WI38 (cell line): ENCODE measurements at regions not wholly inside any gene's neighbourhood (a gene's known extent, or its start where the extent isn't known, plus 50 kb on each side); places are given as distances from the start of the nearest gene placed in this dataset.

ENCODE experiments used
- H3K4me3 ChIP-seq: 2 replicates; pipeline ENCODE4 v1.5.1; 2011; ENCODE audit warnings: low read depth, mild to moderate bottlenecking, control low read depth, low read length
- CTCF ChIP-seq: IDR thresholded peaks from 2 replicates; pipeline ENCODE4 v1.5.1; 2012; ENCODE audit warnings: low read depth, mild to moderate bottlenecking, control low read depth, low read length

DNA sequence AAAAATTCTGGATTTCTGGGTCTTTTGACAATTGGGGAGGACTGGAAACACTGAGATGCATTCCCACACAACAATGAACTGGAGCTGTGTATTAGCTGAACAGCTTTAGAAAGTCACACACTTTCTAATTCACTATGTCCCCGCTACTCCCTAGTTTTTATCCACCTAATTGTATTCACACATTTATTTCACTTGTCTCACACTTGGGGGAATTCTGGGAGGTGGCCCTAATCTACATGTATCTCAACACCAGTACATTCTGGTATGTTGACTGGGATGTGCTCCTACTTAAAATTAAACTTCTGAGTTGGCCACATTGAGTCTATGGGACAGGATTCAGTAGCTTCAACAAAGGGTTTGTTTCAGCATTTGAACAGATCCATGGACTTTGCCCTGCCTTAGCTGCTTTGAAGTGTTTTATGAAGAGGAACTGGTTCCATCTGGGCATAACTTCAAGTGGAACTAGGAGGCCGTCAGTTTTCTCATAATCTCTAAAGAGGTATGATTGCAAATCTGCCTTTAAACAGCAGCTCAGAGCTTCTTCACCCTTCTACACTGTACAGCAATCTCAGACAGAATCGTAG lies 106.5 kb upstream of the CMC1 start:
- no peak overlapping the region for H3K4me3 ChIP-seq
- TF ChIP-seq CTCF = no peak

DNA sequence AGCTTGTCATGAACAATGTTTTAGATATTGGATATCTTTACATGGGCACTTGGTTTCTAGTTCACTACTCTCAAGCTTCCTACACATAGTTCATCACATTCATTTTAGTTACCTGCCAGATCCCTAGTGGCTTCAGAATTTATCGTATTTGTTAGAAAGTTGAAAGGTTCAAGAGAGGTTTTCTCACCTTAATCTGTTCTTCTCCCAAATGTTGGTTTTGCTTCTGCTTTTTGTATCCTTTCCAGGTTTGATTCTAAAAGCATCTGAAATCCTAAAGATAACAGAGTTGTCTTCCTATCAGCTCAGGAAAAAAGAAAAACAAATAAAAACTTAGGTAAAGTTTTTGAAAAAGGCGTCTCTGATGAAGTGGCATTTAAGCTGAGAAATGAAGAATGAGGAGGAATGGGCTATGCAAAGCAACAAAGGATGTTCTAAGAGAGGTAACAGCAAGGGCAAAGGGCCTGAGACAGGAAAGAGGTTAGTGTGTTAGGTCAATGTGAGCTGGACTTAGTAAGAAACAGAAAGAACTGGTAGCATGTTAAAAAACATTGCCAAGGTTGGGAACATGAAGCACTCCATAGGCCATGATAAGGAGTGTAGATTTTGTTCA lies 104.7 kb upstream of the CMC1 start:
- H3K4me3 ChIP-seq = no peak overlapping the region
- TF ChIP-seq CTCF = no peak

DNA sequence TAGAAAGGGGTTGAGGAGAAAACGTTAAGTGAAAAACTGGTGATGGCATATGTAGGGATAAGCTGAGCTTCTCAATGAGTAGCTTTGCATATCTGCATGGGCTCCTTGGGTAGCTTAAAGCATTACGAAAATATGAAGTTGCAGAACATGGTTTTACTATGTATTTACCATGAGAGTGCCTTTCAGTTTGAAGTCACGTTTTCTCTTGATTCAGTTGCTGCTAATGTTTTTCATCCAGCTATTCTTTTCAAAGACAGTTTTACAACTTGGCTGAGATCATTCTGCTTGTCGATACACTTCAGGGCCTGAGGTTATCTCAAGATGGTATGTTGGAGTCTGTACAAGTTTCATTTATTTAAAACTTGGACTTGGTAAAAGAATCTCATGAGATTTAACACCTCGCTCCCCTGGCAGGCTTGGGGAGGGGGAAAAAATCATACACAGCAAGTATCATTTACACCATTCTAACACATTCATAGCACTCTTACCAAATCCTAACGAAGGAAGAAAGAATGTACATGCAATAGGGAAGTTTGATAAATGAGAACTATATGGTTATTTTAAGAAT lies 103.3 kb upstream of the CMC1 start:
- no peak overlapping the region for H3K4me3 ChIP-seq
- TF ChIP-seq CTCF = no peak

GRCh38 chr3:28139288-28139687 lies 102.1 kb upstream of the CMC1 start:
- H3K4me3 ChIP-seq = no peak overlapping the region
- no peak for TF ChIP-seq CTCF

GRCh38 chr3:28139967-28140634 lies 101.3 kb upstream of the CMC1 start:
- H3K4me3 ChIP-seq = no peak overlapping the region
- no peak for TF ChIP-seq CTCF

GRCh38 chr3:28140664-28141063 lies 100.8 kb upstream of the CMC1 start:
- no peak overlapping the region for H3K4me3 ChIP-seq
- no peak for TF ChIP-seq CTCF

DNA sequence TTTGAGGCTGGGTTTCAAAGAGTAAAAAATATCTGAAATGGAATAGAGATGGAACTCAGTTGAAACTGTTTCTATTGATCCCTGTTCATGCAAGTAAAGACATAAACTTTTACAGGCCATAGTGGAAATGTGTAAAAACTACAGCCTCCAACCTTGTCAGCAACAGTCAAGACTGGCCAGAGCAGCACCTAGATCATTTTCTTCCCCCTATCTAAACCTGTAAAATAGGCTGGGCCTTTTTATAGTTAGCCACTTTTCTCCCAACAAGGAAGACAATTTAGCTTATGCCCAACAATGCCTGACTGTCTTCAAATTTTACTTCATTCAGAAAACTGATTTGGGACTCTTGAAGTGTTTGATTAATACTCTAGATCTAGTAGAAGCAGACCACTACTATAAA lies 91.5 kb upstream of the CMC1 start:
- TF ChIP-seq CTCF = no peak
- no peak overlapping the region for H3K4me3 ChIP-seq
